GM12878 (cell line): ENCODE measurements at regions not wholly inside any gene's neighbourhood (a gene's known extent, or its start where the extent isn't known, plus 50 kb on each side); places are given as distances from the start of the nearest gene placed in this dataset.

Experiments
- ATAC-seq: fragments of 200-7000 bp; cut with Tn5 transposase; 3 replicates; pipeline ENCODE4 v1.9.1; 2020; ENCODE audit warnings: mild to moderate bottlenecking, moderate library complexity
- BruUV-seq: library from RNA; stranded (reverse); fragments of 400-500 nt; replicated peaks from 2 replicates; lab custom pipeline; 2021; lab: Mats Ljungman, UMichigan
- CTCF ChIA-PET: fragments of 300-600 bp; sonication (Branson Sonifier 250); formaldehyde crosslinking; extraction: SDS; loops from one replicate; lab custom pipeline; 2021; ENCODE audit warnings: inconsistent platforms; lab: Yijun Ruan, JAX
- POLR2A ChIA-PET: fragments of 350-600 bp; formaldehyde crosslinking; extraction: SDS; loops from one replicate; lab custom pipeline; 2021; ENCODE audit warnings: inconsistent platforms; lab: Charles Lee
- RAD21 ChIA-PET: fragments of 300-600 bp; sonication (Branson Sonifier 250); formaldehyde crosslinking; loops from one replicate; lab custom pipeline; 2023; ENCODE audit warnings: antibody characterized with exemption; ENCODE audit not compliant: unreplicated experiment; lab: Charles Lee
- SMC1A ChIA-PET: fragments of 300-600 bp; sonication (Branson Sonifier 250); formaldehyde crosslinking; loops from one replicate; lab custom pipeline; 2023; ENCODE audit not compliant: unreplicated experiment, uncharacterized antibody; lab: Charles Lee
- DNase-seq: peaks from one replicate; pipeline ENCODE4 v3.0.0-alpha.2; 2011; ENCODE audit warnings: low read depth, low spot score
- FAIRE-seq: peaks from 3 replicates; lab custom pipeline; 2011; peaks lifted over from hg19 to GRCh38; lab: Jason Lieb, UNC
- H2AFZ ChIP-seq: 2 replicates; pipeline ENCODE4 v1.6.0; 2011; ENCODE audit warnings: low read depth, low read length, control low read depth; ENCODE audit not compliant: control insufficient read depth
- H3K27ac ChIP-seq: 2 replicates; pipeline ENCODE4 v1.5.1; 2011; ENCODE audit warnings: control low read depth; ENCODE audit not compliant: control insufficient read depth, insufficient read depth
- H3K27me3 ChIP-seq, 2 experiments: replicated peaks in 1 of 2; 2 replicates each; pipeline versions ENCODE4 v1.6.0 to v1.6.1; 2011; ENCODE audit warnings: low read length in 1 of 2; ENCODE audit not compliant: control insufficient read depth in 2 of 2, insufficient read depth in 2 of 2
- H3K36me3 ChIP-seq, 2 experiments: 2 replicates each; pipeline ENCODE4 v1.5.1; 2011; ENCODE audit warnings: low read length in 1 of 2; ENCODE audit not compliant: control insufficient read depth in 2 of 2, insufficient read depth in 2 of 2
- H3K4me1 ChIP-seq: 2 replicates; pipeline ENCODE4 v1.6.1; 2011; ENCODE audit warnings: mild to moderate bottlenecking, low read length, moderate library complexity, mixed read lengths; ENCODE audit not compliant: control insufficient read depth, insufficient read depth
- H3K4me2 ChIP-seq: 2 replicates; pipeline ENCODE4 v1.6.0; 2011; ENCODE audit warnings: control low read depth; ENCODE audit not compliant: control insufficient read depth, insufficient read depth
- H3K4me3 ChIP-seq: fragments of 200-600 bp; sonication (generic); 2 replicates; pipeline ENCODE4 v1.5.1; 2016
- H3K79me2 ChIP-seq: 2 replicates; pipeline ENCODE4 v1.6.0; 2011; ENCODE audit warnings: low read length; ENCODE audit not compliant: control insufficient read depth, insufficient read depth
- H3K9ac ChIP-seq: 2 replicates; pipeline ENCODE4 v1.8.0; 2011; ENCODE audit warnings: low read length, control low read depth, mixed read lengths; ENCODE audit not compliant: control insufficient read depth, insufficient read depth
- H3K9me3 ChIP-seq: replicated peaks from 3 replicates; pipeline ENCODE4 v1.5.1; 2011; ENCODE audit warnings: mild to moderate bottlenecking, low read length; ENCODE audit not compliant: control insufficient read depth, insufficient read depth
- H4K20me1 ChIP-seq: 2 replicates; pipeline ENCODE4 v1.6.0; 2011; ENCODE audit not compliant: control insufficient read depth, insufficient read depth
- ATF7 ChIP-seq: fragments of 450-650 bp; IDR thresholded peaks from 2 replicates; pipeline ENCODE4 v1.6.1; 2016; ENCODE audit warnings: low read depth, mild to moderate bottlenecking
- CBX3 ChIP-seq: fragments of 200-600 bp; sonication (generic); IDR thresholded peaks from 2 replicates; pipeline ENCODE4 v1.6.1; 2016; ENCODE audit warnings: low read depth, borderline replicate concordance
- CBX5 ChIP-seq: sonication (generic); IDR thresholded peaks from 2 replicates; pipeline ENCODE4 v1.6.1; 2016; ENCODE audit warnings: low read depth, moderate library complexity, mild to moderate bottlenecking, inconsistent platforms
- CEBPB ChIP-seq, 2 experiments: fragments of 150-350 bp in 1 of 2; IDR thresholded peaks; 2 replicates each; pipeline ENCODE4 v1.6.1; 2012 to 2014; ENCODE audit warnings: low read depth in 2 of 2, low read length in 2 of 2, borderline replicate concordance in 1 of 2, inconsistent platforms in 1 of 2
- HCFC1 ChIP-seq: fragments of 150-350 bp; IDR thresholded peaks from 2 replicates; pipeline ENCODE4 v1.6.1; 2014; ENCODE audit warnings: low read length
- HDAC2 ChIP-seq: fragments of 200-600 bp; sonication (generic); IDR thresholded peaks from 2 replicates; pipeline ENCODE4 v1.6.1; 2017
- HDGF ChIP-seq: fragments of 450-650 bp; IDR thresholded peaks from 2 replicates; pipeline ENCODE4 v1.6.1; 2016; ENCODE audit warnings: antibody characterized with exemption
- KDM1A ChIP-seq: fragments of 200-600 bp; sonication (generic); IDR thresholded peaks from 2 replicates; pipeline ENCODE4 v1.6.1; 2016; ENCODE audit warnings: borderline replicate concordance
- NFYA ChIP-seq: IDR thresholded peaks from 2 replicates; pipeline ENCODE4 v1.6.1; 2011; ENCODE audit warnings: low read depth, mild to moderate bottlenecking, low read length, improper control_type of control experiment, borderline replicate concordance
- PML ChIP-seq: IDR thresholded peaks from 2 replicates; pipeline ENCODE4 v1.6.1; 2012; ENCODE audit warnings: low read length, inconsistent platforms
- PRDM15 ChIP-seq: fragments of 450-650 bp; formaldehyde crosslinking; IDR thresholded peaks from 2 replicates; pipeline ENCODE4 v1.4.0; 2020; ENCODE audit warnings: mild to moderate bottlenecking, moderate library complexity
- RCOR1 ChIP-seq: conservative IDR thresholded peaks from 2 replicates; pipeline ENCODE4 v1.6.1; 2012; ENCODE audit warnings: low read depth, low read length, improper control_type of control experiment
- RUNX3 ChIP-seq: IDR thresholded peaks from 2 replicates; pipeline ENCODE4 v1.6.1; 2012; ENCODE audit warnings: low read length, inconsistent platforms
- SIN3A ChIP-seq: IDR thresholded peaks from 2 replicates; pipeline ENCODE4 v1.6.1; 2012; ENCODE audit warnings: low read depth, low read length, improper control_type of control experiment
- SREBF1 ChIP-seq: IDR thresholded peaks from 2 replicates; pipeline ENCODE4 v1.6.1; 2012; ENCODE audit warnings: mild to moderate bottlenecking, low read length
- STAT3 ChIP-seq: IDR thresholded peaks from 2 replicates; pipeline ENCODE4 v1.6.1; 2011; ENCODE audit warnings: low read depth, low read length, improper control_type of control experiment
- YY1 ChIP-seq: IDR thresholded peaks from 2 replicates; pipeline ENCODE4 v1.6.1; 2011; ENCODE audit warnings: low read depth, mild to moderate bottlenecking, low read length
- WGBS: methylation state at CpG from one replicate; pipeline ENCODE4 v1.1.6; 2016; ENCODE audit warnings: low lambda C conversion rate; ENCODE audit not compliant: insufficient replicate concordance, insufficient coverage; ENCODE audit errors: missing lambda C conversion rate; 5-methylcytosine and 5-hydroxymethylcytosine counted together
- in situ Hi-C: fragments of 300-500 bp; cut with MboI; formaldehyde crosslinking; loops from 9 replicates; pipeline ENCODE4 v1.14.3; 2018; ENCODE audit warnings: mixed read lengths
- intact Hi-C: fragments of 100-400 bp; cut with micrococcal nuclease; formaldehyde crosslinking; loops from one replicate; pipeline ENCODE4 v1.14.2; 2022; ENCODE audit not compliant: unreplicated experiment
- TF ChIP-seq, protein P1 (sequence below): fragments of 450-650 bp; IDR thresholded peaks from 2 replicates; pipeline ENCODE4 v1.6.1; 2016; ENCODE audit warnings: mild to moderate bottlenecking
- TF ChIP-seq, protein P2 (sequence below): fragments of 450-650 bp; IDR thresholded peaks from 2 replicates; pipeline ENCODE4 v1.6.1; 2017; ENCODE audit warnings: antibody characterized with exemption, mild to moderate bottlenecking, moderate library complexity

- DNase-seq (no peak), ATAC-seq (no peak), FAIRE-seq (no peak)
- Histone ChIP-seq H3K27ac (no peak overlapping the region), H3K4me1 (no peaks in the 10 kb centered on the region), H4K20me1 (no peaks in the 10 kb centered on the region), H3K9me3 (no peaks in the 10 kb centered on the region), H3K36me3 (no peaks in the 10 kb centered on the region), H3K9ac (no peak overlapping the region), H3K4me2 (no peak overlapping the region), H3K27me3 (no peaks in the 10 kb centered on the region), H2AFZ (no peak overlapping the region), H3K79me2 (no peaks in the 10 kb centered on the region), H3K4me3 (no peak overlapping the region)
- WGBS = 22% methylated on average over 5 of the region's 5 CpGs
- RAD21 ChIA-PET = no interaction called here
- intact Hi-C loops = no loop called here
- no TSS peak for BruUV-seq
- CTCF ChIA-PET = no interaction called here
- SMC1A ChIA-PET = no interaction called here
- POLR2A ChIA-PET = no interaction called here
- TF ChIP-seq KDM1A (no peak), CEBPB (IDR thresholded peaks at IDR 0.05; ENCODE audit: borderline replicate concordance in 1 of 2, low read depth in 2 of 2, low read length in 2 of 2) (no peak), SREBF1 (no peak), NFYA (no peak), ATF7 (no peak), YY1 (no peak), PML (no peak), RCOR1 (no peak), STAT3 (no peak), HCFC1 (no peak), RUNX3 (no peak), SIN3A (no peak), PRDM15 (no peak), HDGF (no peak), HDAC2 (no peak), CBX3 (no peak), CBX5 (no peak)
- TF ChIP-seq, protein P1, sequence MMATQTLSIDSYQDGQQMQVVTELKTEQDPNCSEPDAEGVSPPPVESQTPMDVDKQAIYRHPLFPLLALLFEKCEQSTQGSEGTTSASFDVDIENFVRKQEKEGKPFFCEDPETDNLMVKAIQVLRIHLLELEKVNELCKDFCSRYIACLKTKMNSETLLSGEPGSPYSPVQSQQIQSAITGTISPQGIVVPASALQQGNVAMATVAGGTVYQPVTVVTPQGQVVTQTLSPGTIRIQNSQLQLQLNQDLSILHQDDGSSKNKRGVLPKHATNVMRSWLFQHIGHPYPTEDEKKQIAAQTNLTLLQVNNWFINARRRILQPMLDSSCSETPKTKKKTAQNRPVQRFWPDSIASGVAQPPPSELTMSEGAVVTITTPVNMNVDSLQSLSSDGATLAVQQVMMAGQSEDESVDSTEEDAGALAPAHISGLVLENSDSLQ = no peak
- TF ChIP-seq, protein P2, sequence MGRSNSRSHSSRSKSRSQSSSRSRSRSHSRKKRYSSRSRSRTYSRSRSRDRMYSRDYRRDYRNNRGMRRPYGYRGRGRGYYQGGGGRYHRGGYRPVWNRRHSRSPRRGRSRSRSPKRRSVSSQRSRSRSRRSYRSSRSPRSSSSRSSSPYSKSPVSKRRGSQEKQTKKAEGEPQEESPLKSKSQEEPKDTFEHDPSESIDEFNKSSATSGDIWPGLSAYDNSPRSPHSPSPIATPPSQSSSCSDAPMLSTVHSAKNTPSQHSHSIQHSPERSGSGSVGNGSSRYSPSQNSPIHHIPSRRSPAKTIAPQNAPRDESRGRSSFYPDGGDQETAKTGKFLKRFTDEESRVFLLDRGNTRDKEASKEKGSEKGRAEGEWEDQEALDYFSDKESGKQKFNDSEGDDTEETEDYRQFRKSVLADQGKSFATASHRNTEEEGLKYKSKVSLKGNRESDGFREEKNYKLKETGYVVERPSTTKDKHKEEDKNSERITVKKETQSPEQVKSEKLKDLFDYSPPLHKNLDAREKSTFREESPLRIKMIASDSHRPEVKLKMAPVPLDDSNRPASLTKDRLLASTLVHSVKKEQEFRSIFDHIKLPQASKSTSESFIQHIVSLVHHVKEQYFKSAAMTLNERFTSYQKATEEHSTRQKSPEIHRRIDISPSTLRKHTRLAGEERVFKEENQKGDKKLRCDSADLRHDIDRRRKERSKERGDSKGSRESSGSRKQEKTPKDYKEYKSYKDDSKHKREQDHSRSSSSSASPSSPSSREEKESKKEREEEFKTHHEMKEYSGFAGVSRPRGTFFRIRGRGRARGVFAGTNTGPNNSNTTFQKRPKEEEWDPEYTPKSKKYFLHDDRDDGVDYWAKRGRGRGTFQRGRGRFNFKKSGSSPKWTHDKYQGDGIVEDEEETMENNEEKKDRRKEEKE = no peak
- in situ Hi-C loops = no loop called here
Measured at GRCh38 chrX:147405764-147406163, 506.0 kb upstream of the FMR1 start.
